Activated CD4-positive, alpha-beta T cell treated with anti-CD3 and anti-CD28 coated beads, Interleukin-2, amount 10 ng/mL, durations not matched to agents 7 days and 5 days (primary cell): ENCODE measurements at regions not wholly inside any gene's neighbourhood (a gene's known extent, or its start where the extent isn't known, plus 50 kb on each side); places are given as distances from the start of the nearest gene placed in this dataset.
"Not testable (repeated sequence)": the region's sequence is repeated elsewhere in the genome, so short reads cannot be mapped to it uniquely, and the experiment has no call there.

Experiments used
- CTCF ChIA-PET: fragments of 350-600 bp; sonication (Branson Sonifier 250); formaldehyde crosslinking; loops from one replicate; lab custom pipeline; 2021; ENCODE audit warnings: antibody characterized with exemption; lab: Charles Lee
- POLR2A ChIA-PET: fragments of 350-600 bp; sonication (Branson Sonifier 250); formaldehyde crosslinking; loops from one replicate; lab custom pipeline; 2021; ENCODE audit warnings: antibody characterized with exemption; lab: Charles Lee
- DNase-seq: peaks from one replicate; pipeline ENCODE4 v3.0.0-alpha.2; 2020
- H3K27ac Mint-ChIP-seq: one replicate; pipeline ENCODE4 v1.8.0; 2021; ENCODE audit warnings: mild to moderate bottlenecking, moderate library complexity, mixed read lengths
- H3K27me3 Mint-ChIP-seq: one replicate; pipeline ENCODE4 v1.8.0; 2021; ENCODE audit warnings: mixed read lengths
- H3K36me3 Mint-ChIP-seq: one replicate; pipeline ENCODE4 v1.8.0; 2021; ENCODE audit warnings: low read depth, mixed read lengths
- H3K4me1 Mint-ChIP-seq: one replicate; pipeline ENCODE4 v1.8.0; 2021; ENCODE audit warnings: mixed read lengths
- H3K4me3 Mint-ChIP-seq: one replicate; pipeline ENCODE4 v1.8.0; 2021; ENCODE audit warnings: mild to moderate bottlenecking, moderate library complexity, mixed read lengths
- H3K9me3 Mint-ChIP-seq: one replicate; pipeline ENCODE4 v1.8.0; 2021; ENCODE audit warnings: mixed read lengths

- peaks cover 2% of the 10 kb centered on the region for H3K27me3 Mint-ChIP-seq
- H3K36me3 Mint-ChIP-seq, result no peaks in the 10 kb centered on the region
- no peaks in the 10 kb centered on the region for H3K4me1 Mint-ChIP-seq
- POLR2A ChIA-PET, result no interaction called here
- no peaks in the 10 kb centered on the region for H3K9me3 Mint-ChIP-seq
- no peak overlapping the region for H3K4me3 Mint-ChIP-seq
- no peak overlapping the region for H3K27ac Mint-ChIP-seq
- CTCF ChIA-PET, result no interaction called here
- DNase-seq, result no peak
Observed at GRCh38 chr7:20083781-20084180, 133.4 kb downstream of the MACC1 start.

DNA sequence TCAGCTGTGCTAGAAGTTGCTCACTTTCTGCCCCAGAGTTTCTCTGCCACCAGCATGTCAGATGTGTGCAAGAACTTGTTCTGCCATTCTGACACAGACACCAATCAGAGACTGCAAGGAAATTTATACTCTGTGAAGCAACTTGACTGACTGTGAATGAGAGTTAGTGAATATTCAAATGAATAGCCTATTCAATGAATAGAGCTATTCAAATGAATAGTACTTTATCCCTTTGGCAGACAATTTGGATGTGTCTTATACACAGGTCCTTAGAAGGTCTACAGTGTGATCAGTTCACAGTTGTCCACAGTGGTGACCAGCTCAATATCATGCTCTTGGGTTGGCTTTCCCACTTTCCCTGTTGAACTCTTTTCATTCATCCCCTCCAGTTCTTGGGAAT lies 138.1 kb downstream of the MACC1 start:
- DNase-seq, result no peak
- Mint-ChIP-seq H3K36me3 (no peaks in the 10 kb centered on the region), H3K27ac (no peak overlapping the region), H3K27me3 (peaks cover 2% of the 10 kb centered on the region), H3K4me3 (no peak overlapping the region), H3K9me3 (peaks cover 3% of the 10 kb centered on the region), H3K4me1 (no peaks in the 10 kb centered on the region)
- CTCF ChIA-PET, result no interaction called here
- POLR2A ChIA-PET, result no interaction called here

DNA sequence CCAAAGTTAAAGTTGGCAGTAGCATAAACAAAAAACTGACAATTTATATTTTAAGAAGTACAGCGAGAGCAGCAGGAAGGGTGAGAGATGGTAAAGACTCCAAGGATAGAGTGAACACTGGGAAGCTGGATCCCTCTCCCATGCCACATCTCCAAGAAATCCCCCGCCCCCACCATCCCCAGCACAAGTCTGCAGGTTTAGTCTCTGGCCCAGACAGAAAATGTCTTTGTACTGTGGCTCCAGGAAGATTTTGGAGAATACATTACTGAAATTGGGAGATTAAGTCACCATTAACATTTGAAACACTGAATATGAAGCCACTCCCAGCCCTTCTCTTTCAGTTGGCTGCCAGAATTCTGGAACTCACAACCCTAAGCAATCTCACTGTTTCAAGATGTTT lies 140.3 kb downstream of the MACC1 start:
- CTCF ChIA-PET, result no interaction called here
- no peaks in the 10 kb centered on the region for H3K27me3 Mint-ChIP-seq
- POLR2A ChIA-PET, result no interaction called here
- H3K4me3 Mint-ChIP-seq, result no peak overlapping the region
- no peaks in the 10 kb centered on the region for H3K36me3 Mint-ChIP-seq
- H3K9me3 Mint-ChIP-seq, result peaks cover 5% of the 10 kb centered on the region
- no peak overlapping the region for H3K27ac Mint-ChIP-seq
- no peak for DNase-seq
- H3K4me1 Mint-ChIP-seq, result no peaks in the 10 kb centered on the region

- CTCF ChIA-PET, result no interaction called here
Observed at GRCh38 chr7:20075992-20076820, 141.0 kb downstream of the MACC1 start.

GRCh38 chr7:20075440-20075839 lies 141.7 kb downstream of the MACC1 start:
- CTCF ChIA-PET, result no interaction called here

More at GRCh38 chr7:20075992-20076820, 141.0 kb downstream of the MACC1 start:
- peaks cover 5% of the 10 kb centered on the region for H3K9me3 Mint-ChIP-seq
- no peaks in the 10 kb centered on the region for H3K36me3 Mint-ChIP-seq
- H3K27me3 Mint-ChIP-seq, result no peaks in the 10 kb centered on the region
- no peak for DNase-seq
- H3K27ac Mint-ChIP-seq, result no peak overlapping the region
- no peaks in the 10 kb centered on the region for H3K4me1 Mint-ChIP-seq
- POLR2A ChIA-PET, result no interaction called here
- no peak overlapping the region for H3K4me3 Mint-ChIP-seq

DNA sequence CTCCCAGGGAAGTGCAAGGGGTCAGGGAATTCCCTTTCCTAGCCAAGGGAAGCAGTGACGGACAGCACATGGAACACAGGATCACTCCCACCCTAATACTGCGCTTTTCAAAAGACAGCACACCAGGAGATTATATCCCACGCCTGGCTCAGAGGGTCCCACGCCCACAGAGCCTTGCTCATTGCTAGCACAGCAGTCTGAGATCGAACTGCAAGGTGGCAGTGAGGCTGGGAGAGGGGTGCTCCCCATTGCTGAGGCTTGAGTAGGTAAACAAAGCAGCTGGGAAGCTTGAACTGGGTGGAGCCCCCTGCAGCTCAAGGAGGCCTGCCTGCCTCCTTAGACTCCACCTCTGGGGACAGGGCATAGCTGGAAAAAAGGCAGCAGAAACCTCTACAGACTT lies 149.2 kb downstream of the MACC1 start:
- peaks cover 12% of the 10 kb centered on the region for H3K4me1 Mint-ChIP-seq
- DNase-seq, H3K27me3 Mint-ChIP-seq, H3K4me3 Mint-ChIP-seq, H3K36me3 Mint-ChIP-seq, POLR2A ChIA-PET, CTCF ChIA-PET, H3K9me3 Mint-ChIP-seq, H3K27ac Mint-ChIP-seq: not testable (repeated sequence)

More at GRCh38 chr7:20075440-20075839, 141.7 kb downstream of the MACC1 start:
- Mint-ChIP-seq H3K9me3 (peaks cover 5% of the 10 kb centered on the region), H3K27me3 (no peaks in the 10 kb centered on the region), H3K27ac (no peak overlapping the region), H3K36me3 (no peaks in the 10 kb centered on the region), H3K4me1 (no peaks in the 10 kb centered on the region), H3K4me3 (no peak overlapping the region)
- no peak for DNase-seq
- POLR2A ChIA-PET, result no interaction called here

DNA sequence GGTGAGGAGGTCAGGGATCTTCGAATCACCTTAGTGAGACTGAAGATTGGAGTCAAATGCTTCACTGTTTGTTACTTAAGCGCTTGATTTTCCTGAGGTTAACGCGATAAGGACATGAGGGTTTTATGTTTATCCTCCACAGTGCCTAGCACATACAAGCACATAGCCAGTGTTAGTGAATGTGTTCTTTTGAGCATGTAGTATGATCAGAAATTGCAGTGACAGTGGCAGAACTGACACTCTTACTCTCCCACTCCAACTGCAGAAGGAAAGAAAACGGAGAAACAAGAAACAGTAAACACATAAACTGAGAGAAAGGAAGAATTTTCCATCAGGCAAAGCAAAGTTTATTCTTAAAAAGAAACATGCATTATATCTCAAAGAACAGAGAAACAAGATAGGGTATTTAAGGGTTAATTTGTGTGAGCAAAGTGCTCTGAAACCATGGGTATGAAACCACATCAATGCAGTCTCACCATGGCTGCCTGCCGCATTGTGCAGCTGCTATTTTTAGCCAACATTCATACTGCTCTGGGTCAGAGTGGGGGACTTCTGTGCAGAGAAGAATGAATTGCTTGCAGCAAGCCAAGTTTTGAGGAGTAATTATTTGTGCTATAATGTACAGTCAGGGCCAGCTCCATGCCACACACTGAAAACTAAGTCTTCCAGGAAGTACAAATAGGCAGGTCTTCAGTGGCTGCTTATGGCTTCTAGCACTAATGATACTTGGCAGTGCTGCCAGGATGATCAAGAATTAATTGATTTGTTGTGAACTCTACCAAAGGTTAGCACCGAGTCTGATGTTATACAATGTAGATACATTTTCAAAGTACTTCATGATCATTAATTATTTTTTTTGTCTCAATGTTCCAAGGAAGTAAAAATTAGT lies 152.0 kb downstream of the MACC1 start:
- peaks cover 5% of the 10 kb centered on the region for H3K9me3 Mint-ChIP-seq
- POLR2A ChIA-PET, result no interaction called here
- peak; percentile 45 for DNase-seq
- no peak overlapping the region for H3K4me3 Mint-ChIP-seq
- no peak overlapping the region for H3K27ac Mint-ChIP-seq
- peaks cover 12% of the 10 kb centered on the region for H3K4me1 Mint-ChIP-seq
- H3K27me3 Mint-ChIP-seq, result peaks cover 3% of the 10 kb centered on the region
- H3K36me3 Mint-ChIP-seq, result no peaks in the 10 kb centered on the region
- CTCF ChIA-PET, result no interaction called here

DNA sequence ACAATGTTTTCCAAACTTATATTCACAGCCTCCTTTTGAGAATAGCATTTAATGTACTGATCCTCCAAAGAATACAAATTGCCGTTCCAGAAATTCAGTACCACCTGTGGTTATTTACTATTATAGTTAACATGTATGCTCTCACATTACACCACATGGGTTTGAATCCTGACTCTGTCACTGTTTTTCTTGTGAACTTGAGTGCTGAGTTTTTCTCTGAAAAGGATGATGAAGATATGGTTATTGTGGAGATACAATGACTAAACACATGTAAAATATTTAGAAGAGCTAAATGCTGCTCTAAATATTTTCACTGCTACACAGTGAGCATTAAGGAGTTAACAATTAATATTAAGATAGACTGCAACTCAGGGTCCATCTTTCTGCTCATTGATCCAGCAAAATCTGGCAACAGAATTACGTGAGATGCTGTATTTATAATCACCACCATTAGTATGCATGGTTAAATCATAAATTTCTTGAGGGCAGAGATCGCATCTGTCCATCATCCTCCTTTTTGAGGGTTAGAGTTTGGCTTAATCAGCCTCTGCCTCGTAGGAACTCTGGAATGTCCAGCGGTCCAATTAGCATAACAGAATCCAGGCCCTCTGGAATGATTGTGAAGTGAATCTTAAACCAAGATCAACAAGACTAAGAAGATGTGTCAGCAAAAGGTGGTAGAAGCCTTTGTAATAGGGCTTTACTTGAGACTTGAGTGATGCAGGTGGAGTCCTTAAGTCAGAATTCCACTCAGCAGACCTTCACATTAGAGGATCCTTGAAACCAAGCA lies 152.8 kb downstream of the MACC1 start:
- Mint-ChIP-seq H3K9me3 (peaks cover 5% of the 10 kb centered on the region), H3K4me1 (peaks cover 12% of the 10 kb centered on the region), H3K36me3 (no peaks in the 10 kb centered on the region), H3K27ac (no peak overlapping the region), H3K4me3 (no peak overlapping the region), H3K27me3 (no peaks in the 10 kb centered on the region)
- POLR2A ChIA-PET, result no interaction called here
- CTCF ChIA-PET, result no interaction called here
- no peak for DNase-seq

- ChIA-PET CTCF (no interaction called here), POLR2A (no interaction called here)
- H3K36me3 Mint-ChIP-seq, result no peaks in the 10 kb centered on the region
- H3K9me3 Mint-ChIP-seq, result peaks cover 5% of the 10 kb centered on the region
- H3K4me3 Mint-ChIP-seq, result no peak overlapping the region
- H3K4me1 Mint-ChIP-seq, result peaks cover 12% of the 10 kb centered on the region
- DNase-seq, result no peak
- H3K27ac Mint-ChIP-seq, result no peak overlapping the region
- H3K27me3 Mint-ChIP-seq, result no peaks in the 10 kb centered on the region
Observed at GRCh38 chr7:20063644-20064043, 153.5 kb downstream of the MACC1 start.

DNA sequence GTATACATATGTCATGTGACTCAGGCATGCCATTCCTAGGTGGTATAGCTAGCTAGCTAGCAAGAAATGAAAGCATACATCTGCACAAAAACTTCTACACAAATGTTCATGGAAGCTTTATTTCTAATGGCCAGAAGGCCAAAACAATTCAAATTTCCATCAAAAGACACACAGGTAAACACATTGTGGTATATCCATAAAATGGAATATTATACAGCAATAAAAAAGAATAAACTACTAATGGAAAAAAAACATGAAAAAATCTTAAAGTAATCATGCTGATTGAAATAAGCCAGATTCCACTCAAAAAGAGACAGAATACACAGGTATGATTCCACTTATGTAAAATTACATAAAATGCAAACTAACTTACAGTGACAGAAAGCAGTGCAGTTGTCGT lies 154.3 kb downstream of the MACC1 start:
- no peak for DNase-seq
- ChIA-PET POLR2A (no interaction called here), CTCF (no interaction called here)
- H3K27me3 Mint-ChIP-seq, result no peaks in the 10 kb centered on the region
- no peak overlapping the region for H3K4me3 Mint-ChIP-seq
- H3K36me3 Mint-ChIP-seq, result no peaks in the 10 kb centered on the region
- H3K4me1 Mint-ChIP-seq, result peaks cover 12% of the 10 kb centered on the region
- peaks cover 5% of the 10 kb centered on the region for H3K9me3 Mint-ChIP-seq
- H3K27ac Mint-ChIP-seq, result no peak overlapping the region

DNA sequence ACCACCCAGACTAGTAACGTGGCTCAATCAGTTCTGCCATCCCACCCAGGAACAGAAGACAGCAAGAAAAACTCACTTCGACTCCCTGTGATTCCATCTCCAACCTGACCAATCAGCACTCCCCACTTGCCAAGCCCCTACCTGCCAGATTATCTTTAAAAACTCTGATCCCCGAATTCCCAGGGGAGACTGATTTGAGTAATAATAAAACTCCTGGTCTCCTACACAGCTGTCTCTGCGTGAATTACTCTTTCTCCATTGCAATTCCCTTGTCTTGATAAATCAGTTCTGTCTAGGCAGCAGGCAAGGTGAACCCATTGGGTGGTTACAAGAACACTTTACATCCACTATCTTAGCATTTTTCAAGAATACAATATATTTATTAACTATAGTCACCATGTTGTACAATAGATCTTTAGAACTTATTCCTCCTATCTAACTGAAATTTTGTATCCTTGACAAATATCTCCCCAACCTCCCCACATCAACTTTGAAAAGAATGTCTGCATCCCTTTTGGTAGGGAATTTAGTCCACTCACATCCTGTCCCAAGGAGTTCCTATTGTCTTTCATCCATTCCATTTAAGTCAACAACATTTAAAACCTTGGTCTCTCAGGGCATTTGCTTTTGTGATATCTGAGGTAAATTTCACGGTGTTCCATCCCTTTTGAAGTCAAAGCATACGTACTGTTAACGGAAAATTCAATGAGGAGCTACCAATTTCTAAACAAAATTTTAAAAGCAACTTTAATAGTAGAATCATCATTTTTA lies 163.7 kb downstream of the MACC1 start:
- Mint-ChIP-seq H3K27ac (no peak overlapping the region), H3K9me3 (no peaks in the 10 kb centered on the region), H3K27me3 (no peaks in the 10 kb centered on the region), H3K4me3 (no peak overlapping the region), H3K4me1 (no peaks in the 10 kb centered on the region), H3K36me3 (no peaks in the 10 kb centered on the region)
- POLR2A ChIA-PET, result no interaction called here
- DNase-seq, result no peak
- CTCF ChIA-PET, result no interaction called here

DNA sequence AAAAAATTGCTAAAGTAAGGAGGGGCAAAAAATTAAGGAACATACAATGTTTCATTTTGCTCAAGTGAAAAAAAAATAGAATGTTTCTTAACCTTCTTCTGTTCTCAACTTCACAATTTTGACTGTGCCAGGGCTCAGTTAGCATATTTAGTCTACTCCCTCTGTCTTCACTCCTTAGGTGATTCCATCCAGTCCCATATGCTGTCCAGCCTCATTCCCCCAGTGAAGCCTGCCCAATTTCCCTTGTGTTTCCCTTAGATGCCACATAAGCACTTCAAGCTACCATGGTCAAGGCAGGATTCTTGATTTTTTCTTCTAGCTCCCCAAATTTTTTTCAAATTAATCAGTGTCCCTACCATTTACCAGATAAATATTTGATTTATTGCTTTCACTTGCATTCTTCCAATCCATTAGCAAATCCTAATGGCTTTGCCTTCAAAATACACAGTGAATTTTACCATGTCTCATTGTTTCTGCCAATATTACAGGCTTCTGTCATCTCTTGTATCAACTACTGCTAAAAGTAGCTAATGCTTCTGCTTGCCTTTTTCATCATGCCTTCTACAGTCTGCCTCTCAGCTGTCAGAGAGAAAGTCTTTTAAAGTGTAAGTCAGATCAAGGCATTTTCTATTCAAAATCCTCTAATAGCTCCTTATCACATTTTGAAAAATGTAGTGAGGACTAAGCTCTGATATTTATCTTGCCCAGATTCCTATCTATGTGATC lies 166.8 kb downstream of the MACC1 start:
- Mint-ChIP-seq H3K27me3 (no peaks in the 10 kb centered on the region), H3K4me3 (no peak overlapping the region), H3K9me3 (no peaks in the 10 kb centered on the region), H3K27ac (no peak overlapping the region), H3K4me1 (no peaks in the 10 kb centered on the region), H3K36me3 (no peaks in the 10 kb centered on the region)
- POLR2A ChIA-PET, result no interaction called here
- CTCF ChIA-PET, result interaction anchor here (0.6 kb wide), 1 partner anchor 10 kb away, joined by 3 read pairs; no protein-coding TSS in a partner anchor
- DNase-seq, result no peak
